Caco-2 (cell line): ENCODE measurements at regions not wholly inside any gene's neighbourhood (a gene's known extent, or its start where the extent isn't known, plus 50 kb on each side); places are given as distances from the start of the nearest gene placed in this dataset.

Experiments used
- BruUV-seq: library from RNA; stranded (reverse); fragments of 400-500 nt; replicated peaks from 2 replicates; lab custom pipeline; 2021; lab: Mats Ljungman, UMichigan
- CTCF ChIA-PET: fragments of 300-600 bp; sonication (Branson Sonifier 250); formaldehyde crosslinking; loops from one replicate; lab custom pipeline; 2022; ENCODE audit warnings: antibody characterized with exemption; lab: Charles Lee
- POLR2A ChIA-PET: fragments of 300-600 bp; sonication (Branson Sonifier 250); formaldehyde crosslinking; loops from one replicate; lab custom pipeline; 2022; ENCODE audit warnings: antibody characterized with exemption; lab: Charles Lee
- DNase-seq, 2 experiments: peaks; one replicate each; pipeline versions ENCODE4 v3.0.0 to v3.0.0-alpha.2; 2020 to 2022
- H3K27me3 ChIP-seq: replicated peaks from 2 replicates; pipeline ENCODE4 v1.6.0; 2011; ENCODE audit warnings: low read length; ENCODE audit not compliant: control insufficient read depth, insufficient read depth
- H3K36me3 ChIP-seq: 2 replicates; pipeline ENCODE4 v1.5.1; 2011; ENCODE audit warnings: low read length; ENCODE audit not compliant: control insufficient read depth, insufficient read depth
- H3K4me1 ChIP-seq: fragments of 250-450 bp; sonication (Bioruptor Pico); 2 replicates; pipeline ENCODE4 v1.5.1; 2020; ENCODE audit warnings: mild to moderate bottlenecking
- H3K4me3 ChIP-seq: 2 replicates; pipeline ENCODE4 v1.5.1; 2011; ENCODE audit warnings: low read depth, mild to moderate bottlenecking, control low read depth, low read length
- H3K9me3 ChIP-seq: fragments of 250-450 bp; sonication (Bioruptor Pico); 2 replicates; pipeline ENCODE4 v1.5.1; 2020; ENCODE audit warnings: mild to moderate bottlenecking, moderate library complexity
- H3K27ac Mint-ChIP-seq: one replicate; pipeline ENCODE4 v1.8.0; 2022; ENCODE audit warnings: mixed read lengths; ENCODE audit not compliant: unreplicated experiment
- H3K27me3 Mint-ChIP-seq: one replicate; pipeline ENCODE4 v1.8.0; 2022; ENCODE audit warnings: mixed read lengths; ENCODE audit not compliant: insufficient read depth, unreplicated experiment
- H3K36me3 Mint-ChIP-seq: one replicate; pipeline ENCODE4 v1.8.0; 2022; ENCODE audit warnings: mild to moderate bottlenecking, mixed read lengths; ENCODE audit not compliant: insufficient read depth, unreplicated experiment
- H3K4me1 Mint-ChIP-seq: one replicate; pipeline ENCODE4 v1.8.0; 2022; ENCODE audit warnings: low read depth, mixed read lengths; ENCODE audit not compliant: unreplicated experiment
- H3K4me3 Mint-ChIP-seq: one replicate; pipeline ENCODE4 v1.8.0; 2022; ENCODE audit warnings: mild to moderate bottlenecking, moderate library complexity, mixed read lengths; ENCODE audit not compliant: unreplicated experiment
- H3K9me3 Mint-ChIP-seq: one replicate; pipeline ENCODE4 v1.8.0; 2022; ENCODE audit warnings: mixed read lengths; ENCODE audit not compliant: unreplicated experiment
- intact Hi-C: fragments of 100-400 bp; cut with micrococcal nuclease; formaldehyde crosslinking; loops from one replicate; pipeline ENCODE4 v1.10.0; 2022; ENCODE audit not compliant: unreplicated experiment
- TF ChIP-seq, protein P1 (sequence below), 2 experiments: fragments of 200-600 bp in 1 of 2; IDR thresholded peaks; 1 replicate in 1 of 2; 2 replicates in 1 of 2; pipeline versions ENCODE4 v1.5.1 to v1.8.0; 2011 to 2022; ENCODE audit warnings: antibody characterized with exemption in 1 of 2, control low read depth in 1 of 2, inconsistent platforms in 1 of 2, low read depth in 1 of 2, low read length in 1 of 2, mild to moderate bottlenecking in 1 of 2, moderate library complexity in 1 of 2; ENCODE audit not compliant: insufficient read depth in 1 of 2, severe bottlenecking in 1 of 2, unreplicated experiment in 1 of 2

DNA sequence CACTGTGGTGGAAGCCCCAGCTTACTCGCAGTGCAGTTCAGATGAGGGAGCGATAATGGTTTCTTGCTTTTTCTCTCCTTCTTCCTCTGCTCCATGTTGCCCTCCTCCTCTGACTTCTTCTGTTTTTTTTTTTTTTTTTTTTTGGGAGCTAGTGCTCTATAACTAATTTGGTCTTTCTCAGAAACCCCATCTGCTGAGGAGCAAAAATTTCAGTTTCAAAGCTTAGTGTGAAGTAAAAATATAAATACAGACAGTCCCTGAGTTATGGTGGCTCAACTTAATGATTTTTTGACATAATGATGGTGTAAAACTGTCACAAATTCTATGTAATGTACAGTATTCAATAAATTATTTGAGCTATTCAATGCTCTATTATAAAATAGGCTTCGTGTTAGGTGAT is 120.7 kb downstream of the TBX19 start:
- ChIA-PET POLR2A (no interaction called here), CTCF (interaction anchor here (1.0 kb wide), 1 partner anchor 59 kb away, joined by 4 read pairs; no protein-coding TSS in a partner anchor)
- peaks cover 2% of the 10 kb centered on the region for H3K36me3 ChIP-seq
- intact Hi-C loops: no loop called here
- Mint-ChIP-seq H3K27me3 (no peaks in the 10 kb centered on the region), H3K4me3 (no peak overlapping the region), H3K27ac (no peak overlapping the region), H3K4me1 (peaks cover 38% of the 10 kb centered on the region), H3K36me3 (peaks cover 21% of the 10 kb centered on the region), H3K9me3 (no peaks in the 10 kb centered on the region)
- H3K4me3 ChIP-seq: no peak overlapping the region
- H3K4me1 ChIP-seq: peaks cover 42% of the 10 kb centered on the region
- no peaks in the 10 kb centered on the region for H3K27me3 ChIP-seq
- H3K9me3 ChIP-seq: no peaks in the 10 kb centered on the region
- no peak for DNase-seq
- TF ChIP-seq, protein P1, sequence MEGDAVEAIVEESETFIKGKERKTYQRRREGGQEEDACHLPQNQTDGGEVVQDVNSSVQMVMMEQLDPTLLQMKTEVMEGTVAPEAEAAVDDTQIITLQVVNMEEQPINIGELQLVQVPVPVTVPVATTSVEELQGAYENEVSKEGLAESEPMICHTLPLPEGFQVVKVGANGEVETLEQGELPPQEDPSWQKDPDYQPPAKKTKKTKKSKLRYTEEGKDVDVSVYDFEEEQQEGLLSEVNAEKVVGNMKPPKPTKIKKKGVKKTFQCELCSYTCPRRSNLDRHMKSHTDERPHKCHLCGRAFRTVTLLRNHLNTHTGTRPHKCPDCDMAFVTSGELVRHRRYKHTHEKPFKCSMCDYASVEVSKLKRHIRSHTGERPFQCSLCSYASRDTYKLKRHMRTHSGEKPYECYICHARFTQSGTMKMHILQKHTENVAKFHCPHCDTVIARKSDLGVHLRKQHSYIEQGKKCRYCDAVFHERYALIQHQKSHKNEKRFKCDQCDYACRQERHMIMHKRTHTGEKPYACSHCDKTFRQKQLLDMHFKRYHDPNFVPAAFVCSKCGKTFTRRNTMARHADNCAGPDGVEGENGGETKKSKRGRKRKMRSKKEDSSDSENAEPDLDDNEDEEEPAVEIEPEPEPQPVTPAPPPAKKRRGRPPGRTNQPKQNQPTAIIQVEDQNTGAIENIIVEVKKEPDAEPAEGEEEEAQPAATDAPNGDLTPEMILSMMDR (IDR thresholded peaks at IDR 0.05; ENCODE audit: insufficient read depth in 1 of 2, low read depth in 1 of 2, low read length in 1 of 2, severe bottlenecking in 1 of 2, unreplicated experiment in 1 of 2): no peak
- no TSS peak for BruUV-seq

DNA sequence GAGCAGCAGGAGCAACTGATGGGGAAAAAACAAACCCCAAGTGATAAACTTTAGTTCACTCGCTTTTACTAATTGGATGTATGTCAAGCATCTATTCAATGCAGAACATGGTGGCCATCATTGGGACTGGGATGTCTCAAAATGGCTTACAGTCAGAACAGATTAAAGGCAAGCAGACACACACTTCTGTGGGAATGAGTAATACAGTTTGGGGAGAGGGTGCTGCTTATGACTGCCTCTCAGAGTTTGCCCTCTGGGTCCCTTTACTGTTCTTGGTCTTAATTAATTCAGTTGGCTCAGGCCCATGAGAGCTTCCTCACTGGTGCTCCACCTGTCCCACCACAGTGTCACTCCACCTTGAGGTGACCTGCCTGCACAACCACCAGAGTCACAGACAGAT is 119.5 kb downstream of the TBX19 start:
- ChIA-PET CTCF (no interaction called here), POLR2A (no interaction called here)
- peaks cover 31% of the 10 kb centered on the region for H3K4me1 Mint-ChIP-seq
- H3K9me3 Mint-ChIP-seq: no peaks in the 10 kb centered on the region
- intact Hi-C loops: no loop called here
- H3K27me3 ChIP-seq: no peaks in the 10 kb centered on the region
- H3K4me1 ChIP-seq: peaks cover 38% of the 10 kb centered on the region
- no peaks in the 10 kb centered on the region for H3K9me3 ChIP-seq
- BruUV-seq: no TSS peak
- no peaks in the 10 kb centered on the region for H3K27me3 Mint-ChIP-seq
- TF ChIP-seq, protein P1 (IDR thresholded peaks at IDR 0.05; ENCODE audit: insufficient read depth in 1 of 2, low read depth in 1 of 2, low read length in 1 of 2, severe bottlenecking in 1 of 2, unreplicated experiment in 1 of 2): no peak
- peaks cover 21% of the 10 kb centered on the region for H3K36me3 Mint-ChIP-seq
- H3K4me3 ChIP-seq: no peak overlapping the region
- DNase-seq: no peak
- no peak overlapping the region for H3K27ac Mint-ChIP-seq
- no peak overlapping the region for H3K4me3 Mint-ChIP-seq
- peaks cover 2% of the 10 kb centered on the region; the same call in 1 of the 2 replicates for H3K36me3 ChIP-seq

GRCh38 chr1:168397806-168398205 is 117.1 kb downstream of the TBX19 start:
- DNase-seq: no peak
- no TSS peak for BruUV-seq
- H3K27me3 Mint-ChIP-seq: no peaks in the 10 kb centered on the region
- no peak overlapping the region for H3K27ac Mint-ChIP-seq
- Histone ChIP-seq H3K9me3 (no peaks in the 10 kb centered on the region), H3K27me3 (no peaks in the 10 kb centered on the region), H3K4me1 (peaks cover 28% of the 10 kb centered on the region), H3K36me3 (peaks cover 2% of the 10 kb centered on the region; the same call in 1 of the 2 replicates), H3K4me3 (no peak overlapping the region)
- peaks cover 27% of the 10 kb centered on the region for H3K36me3 Mint-ChIP-seq
- H3K9me3 Mint-ChIP-seq: no peaks in the 10 kb centered on the region
- no peak overlapping the region for H3K4me3 Mint-ChIP-seq
- ChIA-PET CTCF (no interaction called here), POLR2A (no interaction called here)
- intact Hi-C loops: no loop called here
- TF ChIP-seq, protein P1 (IDR thresholded peaks at IDR 0.05; ENCODE audit: insufficient read depth in 1 of 2, low read depth in 1 of 2, low read length in 1 of 2, severe bottlenecking in 1 of 2, unreplicated experiment in 1 of 2): no peak
- peaks cover 31% of the 10 kb centered on the region for H3K4me1 Mint-ChIP-seq
